Adrenal gland (tissue), 9 donors: ENCODE measurements at regions not wholly inside any gene's neighbourhood (a gene's known extent, or its start where the extent isn't known, plus 50 kb on each side); places are given as distances from the start of the nearest gene placed in this dataset.

Experiments used
- DNase-seq, 7 donors: peaks; one replicate each; pipeline ENCODE4 v3.0.0-alpha.2; 2019 to 2020
- H3K27ac ChIP-seq, 5 donors: fragments of 200-600 bp; sonication (generic) in 4 of 5; 1 replicate in 3 of 5; 2 replicates in 2 of 5; pipeline versions ENCODE4 v1.5.1 to v1.8.0; 2016 to 2020; ENCODE audit warnings: mild to moderate bottlenecking in 1 of 5
- H3K27me3 ChIP-seq: fragments of 200-600 bp; 2 replicates; pipeline ENCODE4 v1.8.0; 2021
- H3K36me3 ChIP-seq, 2 donors: fragments of 200-600 bp; replicated peaks in 1 of 2; 1 replicate in 1 of 2; 2 replicates in 1 of 2; pipeline versions ENCODE4 v1.5.1 to v1.8.0; 2018 to 2022
- H3K4me1 ChIP-seq, 2 donors: fragments of 200-600 bp; replicated peaks in 1 of 2; 1 replicate in 1 of 2; 2 replicates in 1 of 2; pipeline versions ENCODE4 v1.5.1 to v1.8.0; 2018 to 2021
- H3K4me3 ChIP-seq, 4 donors: fragments of 200-600 bp; sonication (generic) in 3 of 4; one replicate each; pipeline ENCODE4 v1.5.1; 2016 to 2018
- H3K9me3 ChIP-seq, 3 donors: fragments of 200-600 bp; sonication (generic) in 1 of 3; replicated peaks in 1 of 3; 1 replicate in 2 of 3; 2 replicates in 1 of 3; pipeline versions ENCODE4 v1.5.1 to v1.8.0; 2016 to 2021
- POLR2A ChIP-seq, 2 donors: fragments of 450-650 bp; IDR thresholded peaks; one replicate each; pipeline ENCODE4 v1.6.1; 2017; ENCODE audit warnings: antibody characterized with exemption in 2 of 2, mild to moderate bottlenecking in 2 of 2, moderate library complexity in 1 of 2
- WGBS, 4 donors: extraction: QIAGEN DNeasy Blood & Tissue Kit in 2 of 4; methylation state at CpG; one replicate each; pipeline versions ENCODE4 v1.1.5 to v1.1.7; 2013 to 2017; 5-methylcytosine and 5-hydroxymethylcytosine counted together
- intact Hi-C, 2 donors: fragments of 100-400 bp; cut with DNase I; formaldehyde crosslinking; loops; one replicate each; pipeline versions ENCODE4 v1.14.1 to v1.15.0; 2022 to 2023
- TF ChIP-seq, protein P1 (sequence below), 6 experiments: fragments of 450-650 bp in 4 of 6; fragments of 200-600 bp in 2 of 6; sonication (generic) in 1 of 6; IDR thresholded peaks; 1 replicate in 5 of 6; 2 replicates in 1 of 6; pipeline versions ENCODE4 v1.5.1 to v1.8.0; 2016 to 2021; ENCODE audit warnings: antibody characterized with exemption in 6 of 6, mild to moderate bottlenecking in 2 of 6, moderate library complexity in 1 of 6
- donor health status: healthy with polysubstance abuse.
- donor health status: Bipolar disorder and iron deficiency.
- donor health status: DM: yes; HTN: yes; CAD: no.
- donor health status: DM: no; HTN: no; CAD: no.
- donor health status: DM: no; HTN: no; CAD: no.

DNA sequence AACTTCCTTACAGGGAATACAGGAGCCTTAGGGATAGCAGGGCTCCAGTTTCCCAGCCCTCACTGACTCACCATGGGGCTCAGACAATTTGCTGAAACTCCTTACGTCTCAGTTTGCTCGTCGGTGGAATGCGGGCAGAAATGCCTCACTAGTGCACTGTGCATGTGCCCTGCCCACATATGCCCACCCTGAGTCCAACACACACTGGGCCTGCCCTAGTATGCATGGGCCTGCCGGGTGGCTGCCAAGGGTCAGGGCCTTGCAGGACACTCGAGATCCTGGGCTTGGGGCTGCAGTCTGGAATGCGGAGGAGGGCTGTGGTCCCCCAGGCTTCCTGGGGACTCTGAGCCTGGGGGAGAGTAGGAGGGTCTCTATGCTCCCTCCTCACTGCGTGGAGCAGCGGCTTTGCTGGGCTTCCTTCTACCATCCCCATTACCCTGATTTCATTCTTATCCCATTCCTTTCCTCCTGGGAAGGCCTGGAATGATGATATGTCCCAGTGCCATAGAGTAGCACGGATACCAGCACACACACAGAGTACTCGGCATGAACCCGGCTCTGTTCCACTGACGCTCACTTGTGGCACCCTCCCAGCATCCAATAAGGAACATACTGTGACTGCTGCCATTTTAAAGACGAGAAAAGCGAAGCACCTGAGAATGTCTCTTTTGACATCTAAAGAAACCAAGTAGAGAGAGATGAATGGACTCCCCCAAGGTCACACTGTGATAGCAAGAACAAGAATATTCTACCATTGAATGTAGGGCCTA, 124.2 kb downstream of the ASB7 start:
- Histone ChIP-seq H3K4me3 (no peak overlapping the region), H3K4me1 (peaks cover 10% of the 10 kb centered on the region in 2 donors), H3K36me3 (no peaks in the 10 kb centered on the region), H3K9me3 (no peaks in the 10 kb centered on the region), H3K27me3 (no peaks in the 10 kb centered on the region), H3K27ac (no peak overlapping the region)
- TF ChIP-seq POLR2A (IDR thresholded peaks at IDR 0.05), result no peak
- TF ChIP-seq, protein P1, sequence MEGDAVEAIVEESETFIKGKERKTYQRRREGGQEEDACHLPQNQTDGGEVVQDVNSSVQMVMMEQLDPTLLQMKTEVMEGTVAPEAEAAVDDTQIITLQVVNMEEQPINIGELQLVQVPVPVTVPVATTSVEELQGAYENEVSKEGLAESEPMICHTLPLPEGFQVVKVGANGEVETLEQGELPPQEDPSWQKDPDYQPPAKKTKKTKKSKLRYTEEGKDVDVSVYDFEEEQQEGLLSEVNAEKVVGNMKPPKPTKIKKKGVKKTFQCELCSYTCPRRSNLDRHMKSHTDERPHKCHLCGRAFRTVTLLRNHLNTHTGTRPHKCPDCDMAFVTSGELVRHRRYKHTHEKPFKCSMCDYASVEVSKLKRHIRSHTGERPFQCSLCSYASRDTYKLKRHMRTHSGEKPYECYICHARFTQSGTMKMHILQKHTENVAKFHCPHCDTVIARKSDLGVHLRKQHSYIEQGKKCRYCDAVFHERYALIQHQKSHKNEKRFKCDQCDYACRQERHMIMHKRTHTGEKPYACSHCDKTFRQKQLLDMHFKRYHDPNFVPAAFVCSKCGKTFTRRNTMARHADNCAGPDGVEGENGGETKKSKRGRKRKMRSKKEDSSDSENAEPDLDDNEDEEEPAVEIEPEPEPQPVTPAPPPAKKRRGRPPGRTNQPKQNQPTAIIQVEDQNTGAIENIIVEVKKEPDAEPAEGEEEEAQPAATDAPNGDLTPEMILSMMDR (IDR thresholded peaks at IDR 0.05), result no peak
- DNase-seq, result peak in 2 of 7 donors; percentile 7 to 25
- intact Hi-C loops, result no loop called here
- 87 to 93% (median 90%) methylated on average over 10 to 15 of the region's 15 CpGs for WGBS, 4 donors

DNA sequence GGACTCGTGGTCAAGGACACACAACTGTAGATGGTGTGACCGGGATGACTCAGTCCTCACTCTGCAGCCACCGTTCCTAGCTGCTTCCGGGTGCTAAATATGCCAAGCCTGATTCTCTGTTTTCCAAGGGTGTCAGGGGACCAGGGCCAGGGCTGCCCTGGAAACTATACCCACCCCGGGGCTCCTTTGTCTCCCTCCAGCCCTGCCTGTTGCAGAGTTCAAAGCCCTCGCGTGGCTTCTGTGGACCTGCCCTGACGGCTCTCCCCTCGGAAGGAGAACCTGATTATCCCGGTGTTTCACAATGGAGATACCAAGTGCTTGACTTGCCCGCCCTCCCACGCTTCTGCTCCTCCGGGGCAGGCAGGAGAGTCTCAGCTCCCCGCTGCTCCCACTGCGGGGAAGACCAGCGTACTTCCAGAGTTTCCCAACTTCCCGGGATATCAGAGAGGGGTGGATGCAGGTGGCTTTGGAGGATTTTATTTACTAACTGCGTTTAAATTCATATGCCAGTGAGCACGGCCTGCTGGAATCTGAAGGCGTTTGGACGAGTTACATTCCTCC, 125.0 kb downstream of the ASB7 start:
- Histone ChIP-seq H3K36me3 (no peaks in the 10 kb centered on the region), H3K4me3 (no peak overlapping the region), H3K27me3 (no peaks in the 10 kb centered on the region), H3K9me3 (no peaks in the 10 kb centered on the region), H3K4me1 (peaks cover 5 to 6% of the 10 kb centered on the region in 2 donors), H3K27ac (no peak overlapping the region)
- no peak for TF ChIP-seq POLR2A (IDR thresholded peaks at IDR 0.05)
- intact Hi-C loops, result no loop called here
- WGBS, 4 donors, result 68 to 90% (median 75%) methylated on average over 18 to 21 of the region's 21 CpGs
- peak in 5 of 7 donors; percentile 28 to 46 (median 35) for DNase-seq

DNA sequence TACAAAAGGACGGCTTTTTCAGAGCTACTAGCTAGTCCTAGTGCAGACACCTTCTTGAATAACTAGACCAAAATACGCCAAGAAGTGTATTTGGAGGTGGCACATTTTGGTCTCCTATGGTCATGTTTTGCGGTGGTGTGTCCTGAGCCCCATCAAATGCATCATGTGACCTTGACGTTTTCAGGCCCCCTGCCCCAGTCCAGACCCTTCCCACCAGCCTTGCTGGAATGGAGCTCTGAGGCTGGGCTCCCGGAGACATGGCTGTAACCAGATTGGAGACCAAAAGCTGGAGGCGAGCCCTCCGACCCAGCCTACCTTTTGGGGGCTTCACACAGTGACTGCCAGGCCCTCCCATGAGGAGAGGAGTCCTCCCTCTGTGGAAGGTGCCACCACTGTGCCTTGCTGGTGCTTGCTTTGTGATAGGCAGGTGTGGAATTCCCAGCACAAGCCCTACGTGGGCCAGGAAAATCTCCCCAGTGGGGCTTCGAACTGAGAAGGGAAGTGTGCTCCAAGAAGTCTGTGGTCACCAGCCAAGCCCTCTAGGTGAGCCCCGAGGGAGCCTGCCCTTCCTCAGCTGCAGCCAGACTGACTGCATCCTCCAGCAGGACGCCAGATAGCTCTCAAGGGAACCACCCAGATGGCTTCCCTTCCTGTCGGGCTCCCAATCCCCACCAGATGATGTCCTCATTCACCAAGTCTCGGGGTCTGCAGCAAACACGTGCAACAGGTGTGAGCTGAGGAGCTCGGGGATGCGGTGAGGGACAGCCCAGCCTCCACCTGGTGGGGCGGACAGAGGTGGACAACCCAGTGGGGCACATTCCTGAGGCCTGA, 126.2 kb downstream of the ASB7 start:
- DNase-seq, result no peak
- no peak overlapping the region for H3K4me3 ChIP-seq
- intact Hi-C loops, result no loop called here
- H3K4me1 ChIP-seq, result no peaks in the 10 kb centered on the region
- no peaks in the 10 kb centered on the region for H3K36me3 ChIP-seq
- WGBS, 4 donors, result 77 to 85% (median 78%) methylated on average over 10 to 17 of the region's 17 CpGs
- H3K27ac ChIP-seq, result no peak overlapping the region
- H3K9me3 ChIP-seq, result no peaks in the 10 kb centered on the region
- H3K27me3 ChIP-seq, result no peaks in the 10 kb centered on the region
- TF ChIP-seq, protein P1 (IDR thresholded peaks at IDR 0.05), result no peak
- no peak for TF ChIP-seq POLR2A (IDR thresholded peaks at IDR 0.05)

DNA sequence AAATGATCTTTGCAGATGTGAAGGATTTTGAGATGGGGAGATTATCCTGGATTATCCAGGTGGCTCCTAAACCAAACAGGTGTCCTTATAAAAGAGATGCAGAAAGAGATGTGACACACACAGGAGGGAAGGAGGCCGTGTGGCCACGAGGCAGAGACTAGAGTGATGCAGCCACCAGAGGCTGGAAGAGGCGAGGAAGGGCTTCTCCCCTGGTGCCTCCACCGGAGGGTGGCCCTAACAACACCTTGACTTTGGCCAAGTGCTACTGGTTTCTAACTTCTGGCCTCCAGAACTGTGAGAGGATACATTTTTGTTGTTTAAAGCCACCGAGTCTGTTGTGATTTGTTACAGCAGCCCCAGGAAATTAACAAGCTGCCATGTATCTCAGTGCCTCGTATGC, 127.1 kb downstream of the ASB7 start:
- intact Hi-C loops, result no loop called here
- WGBS, 4 donors, result 89 to 92% (median 89%) methylated on average over 6 of the region's 6 CpGs
- no peak for DNase-seq

More for the DNA sequence above, 127.1 kb downstream of the ASB7 start:
- no peak overlapping the region for H3K4me3 ChIP-seq
- no peaks in the 10 kb centered on the region for H3K4me1 ChIP-seq
- H3K36me3 ChIP-seq, result no peaks in the 10 kb centered on the region
- no peaks in the 10 kb centered on the region for H3K9me3 ChIP-seq
- no peaks in the 10 kb centered on the region for H3K27me3 ChIP-seq
- TF ChIP-seq POLR2A (IDR thresholded peaks at IDR 0.05), result no peak
- TF ChIP-seq, protein P1 (IDR thresholded peaks at IDR 0.05), result no peak
- no peak overlapping the region for H3K27ac ChIP-seq
